ENCODE measurements at regions not wholly inside any gene's neighbourhood (a gene's known extent, or its start where the extent isn't known, plus 50 kb on each side); places are given as distances from the start of the nearest gene placed in this dataset.

DNA sequence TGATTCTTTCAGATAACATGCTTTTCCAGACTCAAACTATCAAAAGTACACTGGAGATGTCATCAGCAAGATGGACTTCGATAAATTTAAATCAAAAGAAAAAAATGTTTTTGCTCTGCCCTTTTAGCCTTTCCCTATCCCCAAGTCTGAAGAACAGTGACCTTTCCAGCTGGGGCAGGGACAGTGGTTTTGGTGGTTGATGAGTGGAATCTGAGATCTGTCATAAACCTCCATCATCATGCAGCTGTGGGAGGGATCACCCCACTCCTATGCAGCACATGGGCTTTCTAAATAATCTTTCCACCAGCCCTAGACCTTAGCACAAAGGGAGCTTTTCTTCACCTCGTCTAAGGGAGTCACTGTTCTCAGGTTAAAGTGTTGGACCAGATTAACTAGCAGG, 869.5 kb upstream of the SOX9 start:
- TF ChIP-seq EZH2 (IDR thresholded peaks at IDR 0.05; ENCODE audit: low read length, unreplicated experiment), result no peak
- TF ChIP-seq, protein P1, sequence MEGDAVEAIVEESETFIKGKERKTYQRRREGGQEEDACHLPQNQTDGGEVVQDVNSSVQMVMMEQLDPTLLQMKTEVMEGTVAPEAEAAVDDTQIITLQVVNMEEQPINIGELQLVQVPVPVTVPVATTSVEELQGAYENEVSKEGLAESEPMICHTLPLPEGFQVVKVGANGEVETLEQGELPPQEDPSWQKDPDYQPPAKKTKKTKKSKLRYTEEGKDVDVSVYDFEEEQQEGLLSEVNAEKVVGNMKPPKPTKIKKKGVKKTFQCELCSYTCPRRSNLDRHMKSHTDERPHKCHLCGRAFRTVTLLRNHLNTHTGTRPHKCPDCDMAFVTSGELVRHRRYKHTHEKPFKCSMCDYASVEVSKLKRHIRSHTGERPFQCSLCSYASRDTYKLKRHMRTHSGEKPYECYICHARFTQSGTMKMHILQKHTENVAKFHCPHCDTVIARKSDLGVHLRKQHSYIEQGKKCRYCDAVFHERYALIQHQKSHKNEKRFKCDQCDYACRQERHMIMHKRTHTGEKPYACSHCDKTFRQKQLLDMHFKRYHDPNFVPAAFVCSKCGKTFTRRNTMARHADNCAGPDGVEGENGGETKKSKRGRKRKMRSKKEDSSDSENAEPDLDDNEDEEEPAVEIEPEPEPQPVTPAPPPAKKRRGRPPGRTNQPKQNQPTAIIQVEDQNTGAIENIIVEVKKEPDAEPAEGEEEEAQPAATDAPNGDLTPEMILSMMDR (conservative IDR thresholded peaks at IDR 0.05; ENCODE audit: low read depth, low read length), result no peak
- no peak for TF ChIP-seq EZH2phosphoT487 (IDR thresholded peaks at IDR 0.05; ENCODE audit: borderline replicate concordance, low read length)
